BE2C (cell line): ENCODE measurements at regions not wholly inside any gene's neighbourhood (a gene's known extent, or its start where the extent isn't known, plus 50 kb on each side); places are given as distances from the start of the nearest gene placed in this dataset.

Experiments
- DNase-seq: peaks from one replicate; pipeline ENCODE4 v3.0.0-alpha.2; 2020
- H3K27me3 ChIP-seq: fragments of 250-450 bp; sonication (Bioruptor Pico); 2 replicates; pipeline ENCODE4 v1.5.1; 2020; ENCODE audit warnings: mild to moderate bottlenecking
- H3K36me3 ChIP-seq: fragments of 250-450 bp; sonication (Bioruptor Pico); 2 replicates; pipeline ENCODE4 v1.5.1; 2020; ENCODE audit warnings: mild to moderate bottlenecking
- H3K4me1 ChIP-seq: fragments of 250-450 bp; sonication (Bioruptor Pico); 2 replicates; pipeline ENCODE4 v1.5.1; 2020
- H3K4me3 ChIP-seq: 2 replicates; pipeline ENCODE4 v1.5.1; 2011; ENCODE audit warnings: low read depth, low read length
- H3K9me3 ChIP-seq: fragments of 250-450 bp; sonication (Bioruptor Pico); 2 replicates; pipeline ENCODE4 v1.5.1; 2020
- CTCF ChIP-seq: IDR thresholded peaks from 2 replicates; pipeline ENCODE4 v1.5.1; 2012; ENCODE audit warnings: mild to moderate bottlenecking, low read depth, low read length

GRCh38 chr10:35921866-35922350 lies 279.8 kb upstream of the FZD8 start:
- no peak for DNase-seq
- Histone ChIP-seq H3K4me3 (no peak overlapping the region), H3K27me3 (no peaks in the 10 kb centered on the region), H3K4me1 (no peaks in the 10 kb centered on the region), H3K9me3 (no peaks in the 10 kb centered on the region), H3K36me3 (no peaks in the 10 kb centered on the region)
- no peak for TF ChIP-seq CTCF

GRCh38 chr10:35916791-35917190 lies 274.7 kb upstream of the FZD8 start:
- no peak for TF ChIP-seq CTCF
- Histone ChIP-seq H3K27me3 (no peaks in the 10 kb centered on the region), H3K4me1 (no peaks in the 10 kb centered on the region), H3K9me3 (no peaks in the 10 kb centered on the region), H3K4me3 (no peak overlapping the region), H3K36me3 (no peaks in the 10 kb centered on the region)
- DNase-seq = no peak

- Histone ChIP-seq H3K36me3 (no peaks in the 10 kb centered on the region), H3K4me1 (no peaks in the 10 kb centered on the region), H3K9me3 (no peaks in the 10 kb centered on the region), H3K4me3 (no peak overlapping the region), H3K27me3 (no peaks in the 10 kb centered on the region)
- no peak for TF ChIP-seq CTCF
- no peak for DNase-seq
Observed at GRCh38 chr10:35913628-35914027, 271.5 kb upstream of the FZD8 start.

- no peak for DNase-seq
- H3K9me3 ChIP-seq = no peaks in the 10 kb centered on the region
- H3K36me3 ChIP-seq = no peaks in the 10 kb centered on the region
- no peak overlapping the region for H3K4me3 ChIP-seq
- no peaks in the 10 kb centered on the region for H3K27me3 ChIP-seq
- TF ChIP-seq CTCF = no peak
- H3K4me1 ChIP-seq = no peaks in the 10 kb centered on the region
Observed at GRCh38 chr10:35912615-35913569, 270.8 kb upstream of the FZD8 start.

GRCh38 chr10:35911954-35912353 lies 269.9 kb upstream of the FZD8 start:
- H3K27me3 ChIP-seq = no peaks in the 10 kb centered on the region

More at GRCh38 chr10:35911954-35912353, 269.9 kb upstream of the FZD8 start:
- H3K4me1 ChIP-seq = no peaks in the 10 kb centered on the region
- no peaks in the 10 kb centered on the region for H3K36me3 ChIP-seq
- no peak for DNase-seq
- no peaks in the 10 kb centered on the region for H3K9me3 ChIP-seq
- H3K4me3 ChIP-seq = no peak overlapping the region
- TF ChIP-seq CTCF = no peak
